Daoy (cell line): ENCODE measurements at regions not wholly inside any gene's neighbourhood (a gene's known extent, or its start where the extent isn't known, plus 50 kb on each side); places are given as distances from the start of the nearest gene placed in this dataset.
"Not testable (repeated sequence)": the region's sequence is repeated elsewhere in the genome, so short reads cannot be mapped to it uniquely, and the experiment has no call there.

Experiments used
- DNase-seq: peaks from one replicate; pipeline ENCODE4 v3.0.0-alpha.2; 2015; ENCODE audit warnings: low read depth

DNA sequence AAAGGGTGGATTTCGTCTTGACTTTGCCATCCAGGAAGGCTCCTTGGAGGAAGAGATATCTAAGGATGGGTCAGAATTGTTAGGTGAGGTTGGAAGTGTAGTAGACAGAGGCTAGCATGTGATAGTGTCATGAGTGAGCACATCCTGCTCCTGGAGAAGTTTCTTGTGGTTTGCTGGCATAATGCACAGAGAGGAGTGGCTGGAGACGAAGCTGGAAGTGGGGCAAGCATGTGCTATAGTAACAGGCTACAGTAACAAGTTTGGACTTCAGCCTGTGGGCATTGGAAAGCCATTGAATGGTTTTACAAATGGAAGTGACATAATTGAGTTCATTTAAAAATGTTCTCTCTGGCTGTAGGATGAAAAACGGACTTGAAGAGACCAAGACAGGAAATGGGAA lies 175.6 kb upstream of the VWC2 start:
- DNase-seq: no peak

DNA sequence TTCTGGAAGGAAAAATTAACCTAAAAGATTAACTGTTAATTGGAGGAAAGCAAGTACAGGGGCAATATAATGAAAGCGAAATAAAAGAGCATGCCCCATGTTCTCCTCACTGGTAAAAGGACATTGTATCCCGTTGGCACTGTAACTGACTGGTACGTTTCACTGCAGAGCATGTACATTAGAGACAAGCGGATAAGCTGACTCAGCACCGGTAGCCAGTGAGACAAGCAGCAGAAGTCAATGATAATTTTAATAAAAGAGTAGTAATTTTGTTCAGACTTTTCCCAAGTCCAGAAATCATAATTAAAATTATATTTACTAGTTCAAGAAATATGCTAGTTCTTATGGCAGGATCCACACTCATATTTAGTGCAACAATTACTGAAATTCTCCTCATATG lies 161.5 kb upstream of the VWC2 start:
- DNase-seq: no peak

DNA sequence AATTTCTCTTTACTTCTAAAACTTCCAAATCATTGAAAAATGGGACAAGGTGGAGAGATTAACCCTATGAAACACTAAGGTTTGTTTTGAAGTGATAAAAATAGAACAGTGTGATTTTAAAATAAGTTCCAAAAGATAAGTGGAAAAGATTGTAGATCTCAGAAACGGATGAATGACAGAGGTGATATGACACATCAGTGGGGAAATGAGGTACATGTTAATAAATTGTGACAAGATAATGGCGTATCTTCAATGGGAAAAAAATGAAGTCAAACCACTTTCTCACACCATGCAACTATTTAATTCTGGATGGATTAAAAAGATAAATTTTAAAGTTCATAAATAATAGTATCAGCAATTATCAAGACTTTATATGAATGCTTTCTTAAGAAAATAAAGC lies 159.7 kb upstream of the VWC2 start:
- no peak for DNase-seq

DNA sequence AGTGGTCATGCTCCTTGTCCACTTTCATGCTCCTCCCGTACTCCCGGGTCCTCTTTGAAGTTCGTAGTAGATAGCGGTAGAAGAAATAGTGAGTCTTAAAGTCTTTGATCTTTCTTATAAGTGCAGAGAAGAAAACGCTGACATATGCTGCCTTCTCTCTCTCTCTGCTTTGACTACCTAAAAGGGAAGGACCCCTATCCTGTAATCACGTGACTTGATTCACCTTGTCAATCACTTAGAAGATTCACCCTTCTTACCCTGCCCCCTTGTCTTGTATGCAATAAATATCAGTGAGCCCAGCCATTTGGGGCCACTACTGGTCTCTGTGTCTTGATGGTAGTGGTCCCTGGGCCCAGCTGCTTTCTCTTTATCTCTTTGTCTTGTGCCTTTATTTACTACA lies 158.5 kb upstream of the VWC2 start:
- DNase-seq: not testable (repeated sequence)

DNA sequence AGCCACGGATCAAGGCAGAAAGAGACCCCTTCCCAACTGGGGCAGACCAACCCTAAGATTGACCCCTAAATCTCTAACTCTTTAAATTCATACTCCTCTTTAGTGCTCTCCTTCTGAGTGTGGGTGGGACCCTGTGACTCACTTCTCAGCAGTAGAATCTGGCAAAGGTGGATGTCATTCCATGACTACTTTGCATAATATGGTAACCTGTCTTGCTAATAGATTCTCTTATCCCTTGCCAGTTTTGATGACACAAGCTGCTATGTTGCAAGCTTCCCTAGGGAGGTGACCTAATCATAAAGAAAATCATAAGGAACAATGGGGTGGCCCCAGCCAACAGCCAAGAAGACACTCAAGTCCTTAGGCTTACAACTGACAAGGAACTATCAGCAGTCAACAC lies 155.4 kb upstream of the VWC2 start:
- no peak for DNase-seq

DNA sequence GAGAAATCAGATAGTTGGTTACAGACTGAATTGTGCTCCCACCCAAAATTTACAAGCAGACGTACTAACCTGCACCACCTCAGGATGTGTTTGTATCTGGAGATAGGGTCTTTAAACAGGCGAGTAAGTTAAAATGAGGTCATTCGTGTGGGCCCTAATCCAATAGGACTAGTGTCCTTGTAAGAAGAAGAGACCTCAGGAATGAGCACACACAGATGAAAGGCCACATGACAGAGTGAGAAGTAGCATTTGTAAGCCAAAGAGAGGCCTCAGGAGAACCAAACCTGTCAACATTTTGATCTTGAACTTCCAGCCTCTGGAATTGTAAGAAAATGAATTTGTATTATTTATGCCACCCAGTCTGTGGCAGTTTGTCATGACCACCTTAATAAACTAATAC lies 149.5 kb upstream of the VWC2 start:
- DNase-seq: no peak

DNA sequence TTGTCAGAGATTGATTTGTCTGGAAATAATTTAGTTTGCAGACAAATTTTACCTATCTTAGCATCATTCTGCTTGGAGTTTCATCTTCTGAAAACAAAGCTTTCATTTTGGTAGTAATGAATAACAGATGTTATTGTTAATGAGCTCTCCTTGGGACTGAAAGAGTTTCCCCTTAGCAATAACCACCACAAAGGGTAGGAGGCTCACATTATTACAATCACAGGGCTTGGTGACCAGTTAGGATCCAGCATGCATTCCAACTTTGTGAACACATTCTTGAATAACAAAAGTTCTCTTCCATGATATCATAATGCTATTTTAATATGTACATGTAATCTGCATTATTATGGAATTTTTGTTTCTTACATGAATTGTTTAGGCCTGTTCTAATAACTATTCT lies 148.8 kb upstream of the VWC2 start:
- DNase-seq: no peak

DNA sequence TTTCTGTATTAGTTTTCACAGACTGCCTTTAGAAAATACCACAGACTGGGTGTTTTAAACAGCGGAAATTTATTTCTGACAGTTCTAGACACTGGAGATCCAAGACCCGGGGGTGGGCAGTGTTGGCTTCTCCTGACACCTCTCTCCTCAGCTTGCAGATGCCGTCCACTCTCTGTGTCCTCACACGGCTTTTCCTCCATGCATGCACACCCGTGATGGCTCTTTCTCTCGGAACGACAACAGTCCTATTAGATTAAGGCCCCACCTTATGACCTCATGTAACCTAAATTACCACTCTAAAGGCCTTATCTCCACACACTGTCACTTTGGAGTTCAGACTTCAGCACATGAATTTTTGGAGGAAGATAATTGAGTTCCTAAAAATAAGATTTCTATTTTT lies 142.9 kb upstream of the VWC2 start:
- DNase-seq: no peak

DNA sequence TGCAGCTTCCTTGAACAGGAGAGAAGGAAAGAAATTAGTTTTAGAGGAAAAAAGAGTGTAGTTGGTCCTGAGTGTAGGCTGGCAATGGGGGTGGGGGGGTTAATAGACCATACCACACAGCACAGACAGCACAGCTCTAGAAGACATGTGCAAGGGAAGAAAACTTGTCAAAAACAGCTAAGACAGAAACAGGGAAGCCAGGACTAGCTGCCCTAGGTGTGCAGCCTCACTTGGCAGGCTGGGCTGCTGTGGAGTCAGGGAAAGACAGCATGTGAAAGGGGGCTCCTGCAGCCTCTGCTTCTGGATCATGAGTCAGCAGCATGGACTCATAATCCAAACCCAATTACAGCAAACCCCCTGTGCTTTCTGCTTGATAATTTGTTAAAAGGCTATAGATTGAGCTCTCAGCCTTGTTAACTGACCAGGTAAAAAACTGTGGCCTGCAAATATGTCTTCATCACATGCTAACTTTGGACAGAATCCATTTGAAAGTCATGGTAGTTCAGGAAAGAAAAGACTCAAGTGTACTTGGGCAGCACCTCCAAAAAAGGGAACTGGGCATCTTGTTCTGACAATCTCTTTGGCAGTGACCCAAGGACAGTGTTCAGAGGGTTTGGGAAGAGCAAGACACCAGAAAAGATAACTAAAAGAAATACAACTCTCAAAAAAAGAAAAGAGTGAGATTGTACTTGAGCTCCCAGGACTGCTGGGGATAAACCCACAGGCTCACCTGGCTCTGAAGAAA lies 142.2 kb upstream of the VWC2 start:
- DNase-seq: no peak

DNA sequence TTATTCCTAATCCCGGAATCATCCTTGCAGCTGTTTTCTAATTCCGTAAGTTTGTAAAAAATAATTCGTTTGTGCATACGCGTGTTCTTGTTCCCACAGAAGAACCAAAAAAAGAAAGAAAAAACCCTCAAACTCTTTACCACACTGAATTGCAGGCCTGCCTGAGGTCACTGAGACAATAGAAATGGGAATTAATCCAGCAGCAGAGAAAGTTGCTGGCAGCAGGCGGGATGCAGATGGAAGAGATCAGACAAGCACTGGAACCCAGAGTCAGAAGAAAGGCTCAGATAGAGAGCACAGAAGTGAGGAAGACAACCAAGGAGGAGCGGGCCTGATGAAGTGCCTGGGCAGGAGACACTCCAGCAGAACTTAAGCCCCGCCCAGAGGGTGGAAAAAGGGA lies 141.5 kb upstream of the VWC2 start:
- DNase-seq: no peak

DNA sequence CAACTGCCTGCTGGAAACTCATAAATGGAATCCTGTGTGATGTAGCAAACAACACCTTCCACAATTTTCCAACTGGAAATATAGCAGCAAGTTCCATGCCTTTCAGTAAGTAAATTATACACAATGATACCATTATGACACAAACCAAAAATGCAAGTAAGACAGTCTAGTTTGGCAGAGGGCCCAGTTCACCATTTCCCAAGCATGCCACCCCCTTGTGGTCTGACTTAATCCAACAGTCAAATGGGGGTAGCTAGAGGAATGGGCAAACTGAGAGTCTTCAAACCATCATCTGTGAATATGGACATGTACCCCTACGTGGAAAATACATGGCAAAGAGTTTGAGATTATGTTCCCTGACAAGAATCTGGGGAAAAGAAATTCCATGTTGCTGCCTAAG lies 137.6 kb upstream of the VWC2 start:
- DNase-seq: no peak

DNA sequence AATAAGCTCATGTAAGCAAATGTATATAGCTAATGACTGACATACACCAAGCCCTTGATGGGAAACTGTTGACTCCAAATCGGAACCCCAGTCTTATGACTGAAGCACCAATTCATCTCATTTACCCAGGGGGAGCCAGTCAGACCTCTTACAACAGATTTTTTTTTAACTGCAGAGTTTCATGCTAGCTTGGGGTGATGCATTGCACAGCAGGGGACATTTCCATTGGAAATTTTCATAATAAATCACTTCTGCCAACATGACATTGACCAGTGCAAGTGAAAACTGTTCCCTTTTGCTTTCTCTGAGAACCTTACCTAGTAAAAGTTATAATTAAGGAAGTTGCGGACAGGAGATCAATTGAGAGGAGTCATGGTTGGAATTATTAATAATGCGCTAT lies 137.0 kb upstream of the VWC2 start:
- no peak for DNase-seq

DNA sequence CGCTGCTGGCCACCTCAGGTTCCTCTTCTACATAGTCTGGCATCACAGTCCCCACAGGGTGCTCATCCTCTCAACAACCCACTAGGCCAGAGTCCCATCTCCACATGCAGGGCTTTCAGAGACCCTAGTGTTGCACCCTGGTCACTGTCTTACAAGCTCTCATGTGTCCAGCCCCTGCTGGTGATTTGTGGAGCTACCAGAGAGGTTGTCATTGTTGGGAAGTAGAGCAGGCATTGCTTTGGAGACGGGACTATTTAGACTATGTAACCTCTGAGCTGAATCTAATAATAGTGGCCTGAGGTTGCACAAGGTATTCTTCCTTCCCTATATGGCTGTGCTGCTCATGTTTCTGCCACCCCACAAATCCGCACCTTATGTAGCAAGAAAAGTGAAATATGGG lies 135.3 kb upstream of the VWC2 start:
- DNase-seq: no peak

DNA sequence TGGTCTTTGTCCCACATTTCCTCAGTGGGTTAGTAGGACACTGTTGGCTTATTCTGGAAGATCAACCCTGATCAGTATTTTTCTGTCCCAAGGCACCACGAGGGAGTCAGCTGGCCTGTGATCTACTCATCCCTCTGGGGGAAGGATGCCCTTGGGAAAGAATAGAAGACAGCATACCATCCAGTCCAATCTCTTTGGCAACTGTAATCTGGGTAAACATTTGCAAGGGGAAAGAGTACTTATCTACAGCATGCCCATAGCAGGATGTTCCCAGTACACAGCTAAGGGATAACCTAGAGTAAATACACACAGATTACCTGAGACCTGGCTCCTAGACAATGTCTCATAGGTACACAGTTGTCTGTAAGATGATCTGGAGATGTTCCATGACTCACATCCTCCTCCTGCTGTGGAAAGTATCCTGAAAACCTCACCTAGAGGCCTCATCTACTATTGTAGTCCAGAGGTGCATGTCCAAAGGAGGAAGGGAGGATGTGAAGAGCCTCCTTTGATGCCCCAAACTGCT lies 134.3 kb upstream of the VWC2 start:
- DNase-seq: no peak

DNA sequence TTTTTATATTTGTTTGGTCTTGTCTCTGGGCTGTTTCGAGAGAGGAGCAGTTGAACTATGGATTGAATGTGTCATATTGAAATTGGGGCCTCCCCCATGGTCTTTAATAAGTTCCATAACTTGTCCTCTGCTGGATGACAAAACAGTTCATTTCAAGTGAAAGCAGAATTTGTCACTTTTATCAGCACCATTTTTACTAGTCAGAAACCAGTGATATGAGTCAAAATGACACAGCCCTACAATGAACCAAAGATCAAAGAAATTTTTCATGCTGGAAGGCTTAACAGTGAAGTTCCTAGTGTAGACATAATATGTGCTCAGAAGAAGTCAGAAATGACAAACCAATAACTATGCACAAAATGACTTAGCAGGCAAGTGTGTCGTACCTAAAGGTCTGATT lies 133.6 kb upstream of the VWC2 start:
- DNase-seq: no peak

DNA sequence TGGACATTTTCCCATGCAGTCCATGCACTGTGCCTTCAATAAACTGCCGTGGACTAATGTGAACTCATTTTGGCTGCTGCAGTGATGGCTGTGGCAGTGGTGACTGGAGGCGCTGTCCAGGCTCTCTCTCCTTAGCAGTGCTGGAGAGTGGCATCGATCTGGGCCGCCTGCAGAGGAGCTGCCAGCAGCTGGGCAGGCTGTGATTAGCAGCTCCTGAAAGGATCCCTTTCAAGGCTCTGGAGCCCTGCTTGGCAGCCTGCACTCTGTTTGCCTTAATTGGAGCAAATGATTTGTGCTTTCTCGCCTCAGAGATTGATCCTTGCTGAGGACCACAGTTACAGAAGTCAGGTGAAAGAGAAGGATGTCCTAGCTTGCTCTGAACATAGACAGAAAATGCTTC lies 130.1 kb upstream of the VWC2 start:
- DNase-seq: no peak

DNA sequence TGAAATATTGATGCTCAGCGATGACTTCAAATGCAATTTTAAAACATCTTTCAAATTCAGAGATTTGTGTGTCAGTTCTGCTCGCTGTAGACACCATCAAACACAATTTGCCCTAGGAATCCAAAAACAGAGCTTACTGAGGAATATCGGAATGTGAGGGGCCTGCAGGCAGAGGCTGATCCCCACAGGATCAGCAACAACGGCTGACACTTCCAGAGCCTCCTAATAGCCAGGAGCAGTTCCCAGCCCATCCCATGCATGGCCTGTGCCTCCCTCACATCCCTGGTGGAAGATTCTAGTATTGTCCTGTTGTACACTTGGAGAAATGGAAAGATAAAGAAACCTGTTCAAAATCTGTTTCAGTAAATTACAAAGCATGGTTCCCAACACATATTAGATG lies 129.7 kb upstream of the VWC2 start:
- DNase-seq: no peak

DNA sequence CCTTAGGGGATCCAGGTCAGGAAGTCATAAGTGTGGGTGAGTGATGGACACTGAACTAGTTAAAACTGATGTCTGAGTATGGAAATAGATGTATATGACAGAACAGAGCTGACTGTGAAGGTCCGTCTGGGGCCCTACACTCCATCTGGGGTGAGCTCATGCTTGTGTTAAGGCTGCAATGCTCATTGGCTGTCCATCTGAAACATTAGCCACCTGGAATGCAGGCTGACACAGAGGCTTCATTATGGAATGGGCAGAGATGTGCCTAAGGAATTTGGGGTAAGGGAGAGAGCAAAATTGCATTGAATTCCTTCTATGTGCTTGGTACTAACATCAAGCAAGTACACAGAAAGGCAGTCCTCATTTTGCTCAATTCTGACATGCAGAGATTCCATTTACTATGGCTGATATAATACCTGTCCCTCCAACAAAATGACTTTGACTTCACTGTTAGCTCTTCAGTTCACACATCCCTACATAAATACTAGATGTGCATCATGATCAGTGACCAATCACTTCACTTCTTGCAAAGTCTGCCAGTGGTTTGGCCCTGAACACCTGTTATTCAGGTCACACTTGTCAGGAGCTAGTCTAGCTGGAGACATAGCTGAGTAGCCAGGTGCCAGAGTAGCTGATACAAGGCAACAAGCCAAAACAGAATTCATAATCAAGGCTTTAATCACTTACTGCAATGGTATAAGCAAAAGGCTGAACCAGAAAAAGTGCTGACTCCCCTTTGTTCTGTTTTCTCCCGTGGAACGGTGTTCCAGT lies 128.9 kb upstream of the VWC2 start:
- DNase-seq: no peak

DNA sequence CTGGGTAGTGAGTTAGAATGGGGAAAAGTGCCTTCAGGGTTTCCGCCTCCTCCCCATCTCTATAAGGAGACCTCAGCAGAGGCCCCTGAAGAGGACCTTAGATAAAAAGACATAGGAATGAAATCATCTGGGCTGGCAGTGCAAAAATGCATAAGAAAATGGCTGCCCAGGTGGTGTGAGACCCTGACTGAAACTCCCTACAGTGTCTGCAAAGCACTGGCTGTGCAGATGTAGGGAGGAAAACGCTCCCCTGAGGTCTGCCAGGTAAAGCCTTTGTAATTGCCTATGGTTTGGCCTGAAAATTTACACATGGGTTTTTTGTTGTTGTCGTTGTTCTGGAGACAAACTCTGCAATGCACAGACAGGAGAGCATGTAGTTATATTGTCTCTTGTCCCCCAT lies 128.1 kb upstream of the VWC2 start:
- no peak for DNase-seq

DNA sequence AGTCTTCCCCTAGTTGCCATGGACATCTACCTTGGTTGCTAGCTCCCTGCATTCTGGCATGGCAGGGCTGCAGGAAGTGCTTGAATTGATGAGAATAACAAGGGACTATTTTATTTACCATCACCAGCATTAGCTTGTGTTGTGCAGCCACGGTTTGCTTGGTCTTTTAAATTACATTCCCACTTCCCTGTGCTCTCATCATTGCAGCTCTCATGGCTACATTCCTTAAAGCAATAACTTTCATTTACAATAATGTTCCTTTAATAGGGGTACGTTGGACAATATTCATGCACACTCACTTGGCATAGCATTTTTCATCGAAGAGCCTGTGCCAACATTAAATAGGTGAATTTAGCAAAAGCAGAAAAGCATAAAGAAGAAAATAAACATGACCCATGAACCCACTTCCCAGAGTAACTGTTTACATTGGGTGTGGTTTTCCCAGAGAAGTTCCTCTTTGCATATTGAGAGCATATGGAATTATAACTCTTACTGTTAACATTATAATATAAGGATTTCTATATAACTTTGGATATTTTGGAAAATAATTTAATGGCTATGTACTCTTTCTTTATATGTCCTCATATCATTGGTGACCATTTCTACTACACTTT lies 113.2 kb upstream of the VWC2 start:
- DNase-seq: no peak

DNA sequence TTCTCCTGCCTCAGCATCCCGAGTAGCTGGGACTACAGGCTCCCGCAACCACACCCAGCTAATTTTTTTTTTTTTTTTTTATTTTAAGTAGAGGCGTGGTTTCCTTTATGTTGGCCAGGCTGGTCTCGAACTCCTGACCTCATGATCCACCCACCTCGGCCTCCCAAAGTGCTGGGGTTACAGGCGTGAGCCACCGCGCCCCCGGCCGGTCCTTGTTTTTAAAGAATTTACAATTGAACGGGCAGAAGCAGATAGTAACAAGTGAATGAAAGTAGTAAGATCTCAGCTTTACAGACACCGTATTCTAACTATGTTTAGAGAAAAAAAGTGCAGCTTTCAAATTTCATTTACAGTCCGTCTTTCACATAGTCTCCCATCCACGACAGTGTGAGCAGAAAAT lies 112.5 kb upstream of the VWC2 start:
- DNase-seq: no peak

DNA sequence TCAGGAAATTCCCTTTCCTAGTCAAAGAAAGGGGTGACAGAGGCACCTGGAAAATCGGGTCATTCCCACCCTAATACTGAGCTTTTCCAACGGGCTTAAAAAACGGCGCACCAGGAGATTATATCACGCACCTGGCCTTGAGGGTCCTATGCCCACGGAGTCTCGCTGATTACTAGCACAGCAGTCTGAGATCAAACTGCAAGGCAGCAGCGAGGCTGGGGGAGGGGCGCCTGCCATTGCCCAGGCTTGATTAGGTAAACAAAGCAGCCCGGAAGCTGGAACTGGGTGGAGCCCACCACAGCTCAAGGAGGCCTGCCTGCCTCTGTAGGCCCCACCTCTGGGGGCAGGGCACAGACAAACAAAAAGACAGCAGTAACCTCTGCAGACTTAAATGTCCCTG lies 107.5 kb upstream of the VWC2 start:
- DNase-seq: not testable (repeated sequence)

DNA sequence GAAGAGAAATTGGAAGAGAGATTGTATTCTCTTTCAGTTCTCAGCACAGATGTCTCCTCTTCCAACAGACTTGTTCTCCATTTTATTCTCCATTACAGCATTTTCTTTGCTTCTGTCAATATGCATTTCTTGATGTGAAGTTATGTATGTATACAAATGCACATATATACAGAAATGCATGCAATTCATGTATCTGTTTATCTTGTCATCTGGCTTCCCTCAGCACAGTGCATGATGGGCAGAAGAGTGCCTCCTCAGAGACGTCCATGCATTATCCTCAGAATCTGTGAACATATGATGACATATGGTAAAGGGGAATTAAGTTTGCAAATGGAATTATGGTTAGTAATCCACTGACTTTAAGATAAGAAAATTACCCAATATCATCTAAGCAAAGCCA lies 106.7 kb upstream of the VWC2 start:
- DNase-seq: no peak
